Osteoblast (primary cell): ENCODE measurements at regions not wholly inside any gene's neighbourhood (a gene's known extent, or its start where the extent isn't known, plus 50 kb on each side); places are given as distances from the start of the nearest gene placed in this dataset.

Experiments used
- DNase-seq: peaks from one replicate; pipeline ENCODE4 v3.0.0; 2011; ENCODE audit warnings: low spot score, mixed read lengths; ENCODE audit not compliant: insufficient read length; ENCODE audit errors: missing footprints
- H2AFZ ChIP-seq: 2 replicates; pipeline ENCODE4 v1.6.0; 2011; ENCODE audit warnings: mild to moderate bottlenecking, low read length
- H3K27ac ChIP-seq: 2 replicates; pipeline ENCODE4 v1.5.1; 2011; ENCODE audit warnings: mild to moderate bottlenecking, low read depth, low read length, moderate library complexity
- H3K27me3 ChIP-seq: 2 replicates; pipeline ENCODE4 v1.6.0; 2012; ENCODE audit warnings: mild to moderate bottlenecking, control low read depth, inconsistent platforms, low read length, moderate library complexity; ENCODE audit not compliant: insufficient read depth
- H3K36me3 ChIP-seq: 2 replicates; pipeline ENCODE4 v1.5.1; 2011; ENCODE audit warnings: mild to moderate bottlenecking, low read length, control low read depth, moderate library complexity; ENCODE audit not compliant: insufficient read depth
- H3K4me1 ChIP-seq: 2 replicates; pipeline ENCODE4 v1.5.1; 2011; ENCODE audit warnings: mild to moderate bottlenecking, low read length, control low read depth, moderate library complexity; ENCODE audit not compliant: insufficient read depth
- H3K4me2 ChIP-seq: 2 replicates; pipeline ENCODE4 v1.6.0; 2011; ENCODE audit warnings: mild to moderate bottlenecking, low read length; ENCODE audit not compliant: insufficient read depth
- H3K4me3 ChIP-seq: fragments of 200-600 bp; sonication (generic); 3 replicates; pipeline ENCODE4 v1.5.1; 2012; ENCODE audit warnings: mild to moderate bottlenecking, low read length, inconsistent platforms; ENCODE audit not compliant: insufficient read depth
- H3K79me2 ChIP-seq: 2 replicates; pipeline ENCODE4 v1.6.0; 2012; ENCODE audit warnings: mild to moderate bottlenecking, low read length, control low read depth, inconsistent platforms; ENCODE audit not compliant: insufficient read depth
- H3K9me3 ChIP-seq: 2 replicates; pipeline ENCODE4 v1.5.1; 2011; ENCODE audit warnings: low read depth, low read length, control low read depth
- H4K20me1 ChIP-seq: 2 replicates; pipeline ENCODE4 v1.6.0; 2012; ENCODE audit warnings: mild to moderate bottlenecking, low read length, control low read depth; ENCODE audit not compliant: insufficient read depth
- CTCF ChIP-seq: IDR thresholded peaks from 2 replicates; pipeline ENCODE4 v1.5.1; 2011; ENCODE audit warnings: mild to moderate bottlenecking, low read depth, low read length, moderate library complexity; ENCODE audit errors: extremely low read depth

- no peak overlapping the region for H3K4me3 ChIP-seq
- H3K4me1 ChIP-seq = no peaks in the 10 kb centered on the region
- no peaks in the 10 kb centered on the region for H4K20me1 ChIP-seq
- no peak overlapping the region for H3K4me2 ChIP-seq
- no peak for DNase-seq
- H2AFZ ChIP-seq = no peak overlapping the region
- no peak for TF ChIP-seq CTCF
- H3K36me3 ChIP-seq = no peaks in the 10 kb centered on the region
- H3K27ac ChIP-seq = no peak overlapping the region
- H3K79me2 ChIP-seq = no peaks in the 10 kb centered on the region
- no peaks in the 10 kb centered on the region for H3K27me3 ChIP-seq
- no peaks in the 10 kb centered on the region for H3K9me3 ChIP-seq
These were observed 361.8 kb downstream of the DOK5 start for GRCh38 chr20:54837226-54837625.

GRCh38 chr20:54822386-54822785 lies 347.0 kb downstream of the DOK5 start:
- no peak overlapping the region for H3K27ac ChIP-seq
- no peak for TF ChIP-seq CTCF
- no peak overlapping the region for H3K4me3 ChIP-seq
- no peaks in the 10 kb centered on the region for H4K20me1 ChIP-seq
- H3K4me2 ChIP-seq = no peak overlapping the region
- H3K79me2 ChIP-seq = no peaks in the 10 kb centered on the region
- peaks cover 5% of the 10 kb centered on the region for H3K9me3 ChIP-seq
- no peak overlapping the region for H2AFZ ChIP-seq
- DNase-seq = no peak
- no peaks in the 10 kb centered on the region for H3K36me3 ChIP-seq
- H3K27me3 ChIP-seq = no peaks in the 10 kb centered on the region
- no peaks in the 10 kb centered on the region for H3K4me1 ChIP-seq

- Histone ChIP-seq H3K4me1 (no peaks in the 10 kb centered on the region), H3K36me3 (no peaks in the 10 kb centered on the region), H3K27ac (no peak overlapping the region), H3K9me3 (peaks cover 3% of the 10 kb centered on the region), H4K20me1 (no peaks in the 10 kb centered on the region), H3K27me3 (no peaks in the 10 kb centered on the region), H3K79me2 (no peaks in the 10 kb centered on the region), H3K4me3 (no peak overlapping the region), H3K4me2 (no peak overlapping the region), H2AFZ (no peak overlapping the region)
- TF ChIP-seq CTCF = no peak
- no peak for DNase-seq
These were observed 345.0 kb downstream of the DOK5 start for GRCh38 chr20:54820392-54820791.

GRCh38 chr20:54806462-54806861 lies 331.1 kb downstream of the DOK5 start:
- Histone ChIP-seq H4K20me1 (no peaks in the 10 kb centered on the region), H3K27ac (no peak overlapping the region), H3K9me3 (peaks cover 3% of the 10 kb centered on the region), H3K4me2 (no peak overlapping the region), H3K4me1 (no peaks in the 10 kb centered on the region), H3K79me2 (no peaks in the 10 kb centered on the region), H2AFZ (no peak overlapping the region), H3K4me3 (no peak overlapping the region), H3K27me3 (no peaks in the 10 kb centered on the region), H3K36me3 (no peaks in the 10 kb centered on the region)
- DNase-seq = no peak
- no peak for TF ChIP-seq CTCF
